K562 (cell line): ENCODE measurements at regions not wholly inside any gene's neighbourhood (a gene's known extent, or its start where the extent isn't known, plus 50 kb on each side); places are given as distances from the start of the nearest gene placed in this dataset.

Experiments used
- BCLAF1 ChIP-seq, 2 experiments: fragments of 450-650 bp in 1 of 2; IDR thresholded peaks; 2 replicates each; pipeline ENCODE4 v1.6.1; 2011 to 2017; ENCODE audit warnings: low read depth in 2 of 2, antibody characterized with exemption in 1 of 2, borderline replicate concordance in 1 of 2, low read length in 1 of 2, mild to moderate bottlenecking in 1 of 2, mixed read lengths in 1 of 2; ENCODE audit not compliant: control insufficient read depth in 1 of 2
- FOXJ3 ChIP-seq: sonication (generic); formaldehyde crosslinking; IDR thresholded peaks from 2 replicates; pipeline ENCODE4 v1.4.0; 2020; ENCODE audit warnings: mild to moderate bottlenecking, missing genetic modification reagents
- MAFG ChIP-seq: fragments of 450-650 bp; conservative IDR thresholded peaks from 2 replicates; pipeline ENCODE4 v1.6.1; 2016; ENCODE audit warnings: missing genetic modification characterization, missing compliant biosample characterization
- MEF2D ChIP-seq: conservative IDR thresholded peaks from 2 replicates; pipeline ENCODE4 v1.6.1; 2016; ENCODE audit warnings: low read depth, missing genetic modification characterization, missing compliant biosample characterization
- VEZF1 ChIP-seq: fragments of 200-800 bp; sonication (Bioruptor generic); IDR thresholded peaks from 2 replicates; pipeline ENCODE4 v1.6.1; 2017; ENCODE audit warnings: missing genetic modification characterization, missing compliant biosample characterization
- XRCC4 ChIP-seq: IDR thresholded peaks from one replicate; pipeline ENCODE4 v1.6.1; 2011; ENCODE audit not compliant: insufficient read depth, insufficient read length; ENCODE audit errors: extremely low read depth
- ZNF699 ChIP-seq: fragments of 250-450 bp; sonication (Bioruptor Pico); IDR thresholded peaks from 2 replicates; pipeline ENCODE4 v1.8.0; 2021; ENCODE audit warnings: mild to moderate bottlenecking, moderate library complexity; ENCODE audit not compliant: insufficient replicate concordance
- TF ChIP-seq, protein P1 (sequence below): fragments of 450-650 bp; IDR thresholded peaks from 2 replicates; pipeline ENCODE4 v1.6.1; 2017; ENCODE audit warnings: antibody characterized with exemption

GRCh38 chr10:108425283-108425964 lies 1260.9 kb upstream of the SORCS1 start (continued):
- TF ChIP-seq BCLAF1 (IDR thresholded peaks at IDR 0.05; ENCODE audit: borderline replicate concordance in 1 of 2, control insufficient read depth in 1 of 2, low read depth in 2 of 2, low read length in 1 of 2) (no peak), MEF2D (tag) (no peak), FOXJ3 (CRISPR knock-in tag) (no peak), MAFG (no peak), VEZF1 (CRISPR knock-in tag) (no peak), ZNF699 (CRISPR knock-in tag) (no peak), XRCC4 (no peak)
- TF ChIP-seq, protein P1, sequence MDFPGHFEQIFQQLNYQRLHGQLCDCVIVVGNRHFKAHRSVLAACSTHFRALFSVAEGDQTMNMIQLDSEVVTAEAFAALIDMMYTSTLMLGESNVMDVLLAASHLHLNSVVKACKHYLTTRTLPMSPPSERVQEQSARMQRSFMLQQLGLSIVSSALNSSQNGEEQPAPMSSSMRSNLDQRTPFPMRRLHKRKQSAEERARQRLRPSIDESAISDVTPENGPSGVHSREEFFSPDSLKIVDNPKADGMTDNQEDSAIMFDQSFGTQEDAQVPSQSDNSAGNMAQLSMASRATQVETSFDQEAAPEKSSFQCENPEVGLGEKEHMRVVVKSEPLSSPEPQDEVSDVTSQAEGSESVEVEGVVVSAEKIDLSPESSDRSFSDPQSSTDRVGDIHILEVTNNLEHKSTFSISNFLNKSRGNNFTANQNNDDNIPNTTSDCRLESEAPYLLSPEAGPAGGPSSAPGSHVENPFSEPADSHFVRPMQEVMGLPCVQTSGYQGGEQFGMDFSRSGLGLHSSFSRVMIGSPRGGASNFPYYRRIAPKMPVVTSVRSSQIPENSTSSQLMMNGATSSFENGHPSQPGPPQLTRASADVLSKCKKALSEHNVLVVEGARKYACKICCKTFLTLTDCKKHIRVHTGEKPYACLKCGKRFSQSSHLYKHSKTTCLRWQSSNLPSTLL, result no peak
